Choroid plexus epithelial cell (primary cell): ENCODE measurements at regions not wholly inside any gene's neighbourhood (a gene's known extent, or its start where the extent isn't known, plus 50 kb on each side); places are given as distances from the start of the nearest gene placed in this dataset.
"Not testable (repeated sequence)": the region's sequence is repeated elsewhere in the genome, so short reads cannot be mapped to it uniquely, and the experiment has no call there.

Experiments
- DNase-seq: peaks from one replicate; pipeline ENCODE4 v3.0.0-alpha.2; 2010; ENCODE audit warnings: low read depth
- H3K4me3 ChIP-seq: 2 replicates; pipeline ENCODE4 v1.5.1; 2011; ENCODE audit warnings: low read depth, mild to moderate bottlenecking, control low read depth, low read length, moderate library complexity
- CTCF ChIP-seq: conservative IDR thresholded peaks from 2 replicates; pipeline ENCODE4 v1.5.1; 2011; ENCODE audit warnings: low read depth, mild to moderate bottlenecking, control low read depth, inconsistent platforms, low read length, moderate library complexity

DNA sequence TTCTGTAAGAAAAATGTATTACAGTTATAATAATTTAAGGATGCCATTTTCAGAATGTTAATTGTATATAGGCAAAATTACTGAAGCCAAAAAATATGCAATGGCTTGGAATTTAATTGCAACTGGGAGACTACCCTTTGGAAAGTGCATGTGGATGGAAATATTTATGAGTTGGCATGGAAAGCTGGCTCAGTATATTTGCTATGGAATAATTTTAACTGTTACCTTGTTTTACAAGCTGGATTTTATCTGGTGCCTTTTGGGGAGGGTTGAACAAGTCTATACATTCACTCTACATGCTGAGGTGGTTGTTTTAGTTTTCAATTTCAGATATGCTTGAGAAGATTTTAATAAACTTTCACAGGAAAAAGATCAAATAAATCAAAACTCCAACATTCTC, 80.9 kb upstream of the ABCB5 start:
- TF ChIP-seq CTCF, result no peak
- no peak for DNase-seq
- no peak overlapping the region for H3K4me3 ChIP-seq

- no peak overlapping the region for H3K4me3 ChIP-seq
- no peak for DNase-seq
- TF ChIP-seq CTCF, result no peak
These were observed 79.9 kb upstream of the ABCB5 start for GRCh38 chr7:20535541-20535940.

DNA sequence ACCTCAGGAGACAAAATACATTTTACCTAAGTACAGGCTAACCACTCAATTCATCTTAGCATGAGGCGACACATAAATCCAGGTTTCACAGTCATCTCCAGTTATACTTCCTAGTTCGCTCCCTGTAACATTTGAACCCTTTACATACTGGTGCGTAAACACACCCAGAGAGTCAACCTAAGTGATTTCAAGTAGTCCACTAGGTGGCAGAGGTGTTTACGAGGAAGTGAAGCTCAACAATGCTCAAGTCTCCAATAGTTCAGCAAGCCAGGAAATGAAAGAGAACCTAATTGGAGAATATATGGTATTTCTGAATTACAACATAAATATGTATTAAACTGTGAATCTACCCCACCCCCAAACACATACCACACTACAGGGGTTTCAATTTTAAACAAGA, 76.3 kb upstream of the ABCB5 start:
- DNase-seq, result peak; percentile 18
- TF ChIP-seq CTCF, result peak; percentile 22
- H3K4me3 ChIP-seq, result no peak overlapping the region

GRCh38 chr7:20541608-20542349, 73.7 kb upstream of the ABCB5 start:
- no peak for TF ChIP-seq CTCF
- DNase-seq, result no peak
- H3K4me3 ChIP-seq, result no peak overlapping the region

DNA sequence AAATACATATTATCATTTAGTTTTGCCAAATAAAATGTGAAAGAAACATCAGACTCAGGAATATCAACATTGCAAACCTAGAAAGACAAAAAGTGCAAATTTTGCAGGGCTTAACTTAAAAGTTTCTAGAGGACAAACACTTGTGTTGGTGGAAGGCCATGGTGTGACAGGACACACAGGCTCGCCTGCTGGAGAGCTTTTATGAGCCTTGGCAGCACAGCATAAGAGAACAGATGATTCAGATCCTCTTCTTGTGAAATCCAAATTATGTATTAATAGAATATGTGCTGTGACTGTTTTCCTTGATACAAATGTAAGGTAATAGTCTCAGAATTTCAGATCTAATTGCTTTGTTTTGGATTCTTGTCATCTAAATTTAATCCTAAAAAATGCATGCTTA, 72.9 kb upstream of the ABCB5 start:
- H3K4me3 ChIP-seq, result no peak overlapping the region
- peak; percentile 18 for DNase-seq
- no peak for TF ChIP-seq CTCF

DNA sequence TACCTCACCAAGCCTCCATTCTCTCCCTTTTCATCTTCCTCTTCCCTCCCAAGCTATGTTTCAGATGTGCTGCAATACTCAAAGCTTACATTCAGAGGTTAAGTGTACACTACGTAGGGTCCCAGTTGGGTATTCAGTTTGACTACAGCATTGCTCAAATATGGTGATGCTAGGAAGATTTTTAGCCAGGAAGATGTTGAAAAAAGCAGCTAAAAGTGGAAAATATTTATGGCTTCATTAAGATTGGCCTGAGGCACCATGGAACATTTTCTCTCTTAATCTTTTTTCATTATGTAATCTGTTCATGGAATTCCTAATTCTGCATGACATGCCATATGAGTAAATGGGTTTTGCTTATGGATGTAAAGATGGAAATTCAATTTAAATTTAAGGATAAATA, 72.0 kb upstream of the ABCB5 start:
- no peak for DNase-seq
- no peak for TF ChIP-seq CTCF
- no peak overlapping the region for H3K4me3 ChIP-seq

DNA sequence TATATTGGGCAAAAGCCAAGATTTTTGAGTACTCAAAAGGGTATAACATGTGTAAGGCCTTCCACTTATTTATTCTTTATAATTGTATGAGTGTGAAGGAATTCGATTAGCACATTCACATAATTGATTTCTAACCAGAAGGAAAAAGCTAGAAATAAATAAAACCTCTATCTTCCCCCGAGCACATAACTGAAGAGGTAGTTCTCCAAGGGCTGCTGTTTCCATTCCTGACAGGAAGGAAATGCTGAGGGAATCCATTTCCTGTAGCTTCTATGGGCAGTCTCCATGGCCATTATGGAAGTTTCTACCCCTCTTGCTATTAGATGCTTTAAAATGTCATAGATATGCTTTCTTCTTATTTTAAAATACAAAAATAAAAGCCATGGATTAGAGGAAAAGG, 70.5 kb upstream of the ABCB5 start:
- H3K4me3 ChIP-seq, result no peak overlapping the region
- no peak for DNase-seq
- no peak for TF ChIP-seq CTCF

GRCh38 chr7:20546958-20547357, 68.5 kb upstream of the ABCB5 start:
- DNase-seq, H3K4me3 ChIP-seq: not testable (repeated sequence)
